ENCODE measurements at regions not wholly inside any gene's neighbourhood (a gene's known extent, or its start where the extent isn't known, plus 50 kb on each side); places are given as distances from the start of the nearest gene placed in this dataset.

DNA sequence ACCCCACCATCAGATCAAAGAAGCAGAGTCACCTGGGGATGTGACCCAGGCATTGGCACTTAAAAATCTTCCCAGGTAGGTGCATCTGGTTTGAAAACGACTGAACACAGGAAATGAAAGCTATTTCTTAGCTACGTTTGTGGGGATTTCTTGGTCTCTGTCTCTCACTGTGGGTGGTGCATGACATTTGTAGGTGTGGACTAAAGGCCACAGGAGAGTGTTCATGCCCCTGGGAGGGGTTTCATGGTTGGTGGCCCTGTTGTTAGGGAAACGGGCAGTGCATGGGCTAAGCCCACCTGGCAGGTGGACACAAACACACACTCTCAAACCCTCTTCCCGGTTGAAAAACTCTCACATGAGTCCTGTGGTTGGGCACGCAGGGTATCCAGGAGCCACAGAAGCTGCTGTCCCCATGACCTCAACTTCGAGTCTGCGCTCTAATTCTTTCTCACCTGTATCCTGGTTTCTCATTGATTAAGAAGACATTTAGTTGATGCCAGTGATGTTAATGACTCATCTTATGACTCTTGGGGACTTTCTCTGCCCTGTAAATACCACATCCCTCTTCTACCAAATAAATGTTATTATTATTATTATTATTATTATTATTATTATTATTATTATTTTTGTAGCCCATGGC, 119.4 kb downstream of the MRPS6 start:
- DNase-seq, result no peak

DNA sequence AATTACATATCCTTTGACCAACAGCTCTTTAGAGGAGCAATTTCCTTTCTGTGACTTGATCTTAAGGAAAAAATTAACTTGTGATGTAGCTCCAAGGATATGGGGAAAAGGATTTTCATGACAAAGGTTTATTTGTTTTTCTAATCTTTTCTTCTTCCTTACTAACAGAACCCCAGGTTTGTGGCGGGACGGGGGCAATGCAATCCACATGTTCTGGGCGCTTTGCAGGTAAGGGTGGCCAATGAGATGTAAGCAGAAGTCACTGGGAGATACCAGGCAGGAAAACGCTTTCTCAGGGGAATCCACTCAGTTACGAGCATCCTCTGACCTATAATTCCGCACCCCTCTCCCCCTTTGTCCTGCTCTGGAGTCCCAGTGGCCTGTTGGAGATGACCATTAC, 122.0 kb downstream of the MRPS6 start:
- no peak for DNase-seq

DNA sequence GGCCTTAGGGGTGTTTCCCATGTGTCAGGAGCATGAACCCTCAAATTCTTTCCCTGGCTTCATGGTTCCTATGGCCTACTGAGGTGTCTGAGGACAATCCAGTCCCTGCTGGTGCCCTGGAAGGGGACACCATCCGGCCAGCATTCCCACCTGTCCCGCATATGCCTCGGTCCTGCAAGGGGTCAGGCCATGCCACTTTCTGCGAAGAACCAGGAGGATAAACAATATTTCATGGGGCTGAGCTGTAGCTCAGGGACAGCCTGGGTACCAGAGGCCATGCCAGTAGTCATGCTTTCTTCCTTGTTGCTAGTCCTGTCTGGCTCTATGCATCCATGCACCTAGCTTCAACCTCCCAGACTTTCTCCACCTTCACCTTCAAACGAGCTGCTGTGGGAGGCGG, 123.6 kb downstream of the MRPS6 start:
- no peak for DNase-seq

DNA sequence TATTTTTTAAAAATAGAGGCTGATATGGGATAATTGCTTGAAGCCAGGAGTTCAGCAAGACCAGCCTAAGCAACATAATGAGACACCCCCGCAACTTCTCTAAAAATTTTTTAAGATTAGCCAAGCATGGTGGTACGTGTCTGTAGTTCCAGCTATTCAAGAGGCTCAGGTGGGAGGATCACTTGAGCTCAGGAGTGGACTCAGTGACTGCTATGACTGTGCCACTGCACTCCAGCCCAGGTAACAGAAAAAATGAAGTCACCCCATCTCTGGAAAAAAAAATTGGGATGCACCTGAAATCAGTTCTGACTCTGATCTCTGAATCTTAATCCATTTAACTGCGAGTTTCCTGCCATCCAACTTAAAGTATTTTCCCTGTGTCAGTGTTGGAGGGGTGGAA, 124.2 kb downstream of the MRPS6 start:
- DNase-seq, result no peak

DNA sequence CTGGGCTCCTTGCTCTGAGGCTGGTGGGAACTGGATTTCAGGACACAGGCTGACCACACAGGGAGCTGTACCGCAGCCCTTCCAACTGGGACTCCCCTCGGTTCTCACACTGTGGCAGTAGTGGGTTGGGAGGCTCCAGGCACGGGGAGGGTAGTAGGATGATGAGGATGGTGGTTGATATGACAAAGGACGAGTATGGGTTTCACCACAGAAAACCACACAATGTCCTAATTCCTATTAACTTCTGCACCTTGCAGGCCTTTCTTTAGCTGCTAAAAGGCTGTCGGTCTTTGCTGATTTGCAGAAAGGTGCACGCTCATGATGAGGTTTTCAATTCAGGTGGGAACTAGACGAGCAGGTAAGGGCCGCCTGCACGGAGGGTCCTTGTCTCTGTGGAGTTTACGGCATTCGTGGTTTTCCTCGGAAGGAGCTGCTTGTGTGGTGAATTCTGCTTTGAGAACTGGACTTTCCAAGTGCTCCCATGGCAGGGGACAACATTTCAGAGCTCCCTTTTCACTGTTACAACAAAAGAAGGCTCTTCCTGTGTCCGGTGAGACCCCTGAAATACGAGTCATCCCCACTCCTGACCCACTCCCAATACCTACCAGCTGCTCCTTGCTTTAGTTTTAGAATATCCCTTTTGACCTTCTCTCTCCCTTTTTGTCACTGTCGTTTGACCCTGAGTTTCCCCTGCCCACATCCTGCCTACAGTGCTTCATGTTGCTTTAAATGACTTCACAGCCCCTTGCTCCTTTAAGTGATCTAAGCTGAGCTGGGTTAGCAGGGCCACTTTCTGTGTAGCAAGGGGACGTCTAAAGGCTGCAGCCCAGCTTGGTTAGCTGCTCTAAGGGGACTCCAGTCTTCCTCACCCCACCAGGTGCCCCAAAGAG, 125.1 kb downstream of the MRPS6 start:
- no peak for DNase-seq

DNA sequence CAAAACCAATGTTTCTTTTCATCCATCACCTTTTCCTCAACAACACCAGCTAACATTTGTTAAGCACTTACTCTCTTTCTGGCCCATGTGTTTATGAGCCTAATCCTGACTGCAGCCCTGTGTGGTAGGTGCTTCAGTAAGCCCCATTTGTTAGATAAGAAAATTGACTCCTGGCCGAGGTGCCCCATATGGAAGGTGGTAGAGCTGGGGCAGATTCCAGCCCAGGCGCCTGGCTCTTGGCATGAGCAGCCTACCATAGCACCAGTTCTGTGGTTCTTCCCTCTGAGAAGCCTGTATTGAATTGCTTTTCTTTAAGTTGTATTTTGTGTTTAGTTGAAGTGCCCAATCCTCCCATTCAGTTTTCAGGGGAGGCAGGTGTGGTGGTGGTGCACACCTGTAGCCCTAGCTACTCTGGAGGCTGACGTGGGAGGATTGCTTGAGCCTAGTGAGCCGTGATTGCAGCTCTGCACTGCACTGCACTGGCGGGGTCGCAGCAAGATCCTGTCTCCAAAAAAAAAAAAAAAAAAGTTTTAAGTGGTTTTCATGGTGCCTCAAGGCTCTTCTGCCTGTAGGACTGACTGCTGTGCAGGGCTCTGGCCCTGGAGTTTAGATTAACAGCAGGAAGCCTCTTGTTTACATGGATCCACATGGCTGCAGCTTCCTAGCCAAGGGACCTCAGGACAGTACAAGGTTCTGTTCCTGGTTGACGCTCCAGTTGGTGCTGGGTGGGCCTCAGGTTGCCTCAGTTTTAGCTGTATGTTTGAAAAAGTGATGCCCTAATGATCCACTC, 125.9 kb downstream of the MRPS6 start:
- no peak for DNase-seq

DNA sequence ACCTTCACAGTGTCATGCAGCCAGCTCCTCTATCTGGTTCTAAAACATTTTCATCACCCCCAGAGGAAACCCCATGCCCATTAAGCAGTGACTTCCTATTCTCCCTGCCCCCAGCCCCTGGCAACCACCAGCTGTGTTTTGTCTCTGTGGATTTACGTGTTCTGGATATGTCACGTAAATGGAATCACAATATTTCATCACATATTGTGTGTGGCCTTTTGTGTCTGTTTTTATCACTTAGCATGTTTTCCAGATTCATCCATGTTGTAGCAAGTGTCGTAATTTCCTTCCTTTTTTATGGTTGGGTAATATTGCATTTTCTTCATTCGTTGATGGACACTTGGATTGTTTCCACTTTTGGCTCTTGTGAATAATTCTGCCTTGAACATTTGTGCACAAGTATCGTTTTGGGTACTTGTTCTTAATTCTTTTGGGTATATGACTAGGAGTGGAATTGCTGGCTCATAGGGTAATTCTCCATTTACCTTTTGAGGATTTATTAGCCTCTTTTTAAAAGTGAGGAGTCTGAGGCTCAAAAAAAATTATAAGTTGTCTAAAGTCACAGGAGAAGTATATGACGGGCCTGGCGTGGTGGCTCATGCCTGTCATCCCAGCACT, 127.0 kb downstream of the MRPS6 start:
- DNase-seq, result no peak

DNA sequence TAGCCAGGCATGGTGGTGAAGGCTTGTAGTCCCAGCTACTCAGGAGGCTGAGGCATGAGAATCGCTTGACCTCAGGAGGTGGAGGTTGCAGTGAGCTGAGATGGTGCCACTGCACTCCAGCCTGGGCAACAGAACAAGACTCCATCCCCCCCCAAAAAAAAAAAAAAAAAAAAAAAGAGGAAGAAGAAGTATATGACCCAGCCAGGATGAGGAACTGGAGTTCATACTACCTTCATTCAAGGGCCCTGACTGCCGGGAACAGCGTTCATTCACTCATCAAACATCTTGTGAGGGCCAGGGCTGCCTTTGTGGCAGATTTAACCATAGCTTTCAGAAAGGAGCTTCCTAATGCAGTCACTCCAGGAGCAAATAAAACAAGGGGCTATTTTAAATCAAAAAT, 127.6 kb downstream of the MRPS6 start:
- no peak for DNase-seq

DNA sequence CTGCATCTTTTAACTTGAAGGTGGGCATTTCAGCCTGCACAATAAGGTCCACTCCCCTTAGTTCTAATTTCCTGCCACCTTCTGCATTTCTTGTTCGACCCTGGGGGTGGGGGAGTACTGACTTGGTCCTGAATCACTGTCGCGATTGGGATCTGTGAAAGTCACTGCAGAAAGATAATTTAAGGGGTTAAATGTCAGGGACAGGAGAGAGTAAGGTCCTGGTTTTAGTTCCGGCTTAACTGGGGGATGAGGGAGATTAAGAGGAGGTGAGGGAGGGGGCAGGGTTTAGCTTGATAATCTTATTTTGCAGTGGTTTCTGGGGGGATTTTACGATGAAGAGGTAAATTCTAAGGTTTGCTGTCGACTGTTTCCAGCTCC, 128.1 kb downstream of the MRPS6 start:
- DNase-seq, result no peak

DNA sequence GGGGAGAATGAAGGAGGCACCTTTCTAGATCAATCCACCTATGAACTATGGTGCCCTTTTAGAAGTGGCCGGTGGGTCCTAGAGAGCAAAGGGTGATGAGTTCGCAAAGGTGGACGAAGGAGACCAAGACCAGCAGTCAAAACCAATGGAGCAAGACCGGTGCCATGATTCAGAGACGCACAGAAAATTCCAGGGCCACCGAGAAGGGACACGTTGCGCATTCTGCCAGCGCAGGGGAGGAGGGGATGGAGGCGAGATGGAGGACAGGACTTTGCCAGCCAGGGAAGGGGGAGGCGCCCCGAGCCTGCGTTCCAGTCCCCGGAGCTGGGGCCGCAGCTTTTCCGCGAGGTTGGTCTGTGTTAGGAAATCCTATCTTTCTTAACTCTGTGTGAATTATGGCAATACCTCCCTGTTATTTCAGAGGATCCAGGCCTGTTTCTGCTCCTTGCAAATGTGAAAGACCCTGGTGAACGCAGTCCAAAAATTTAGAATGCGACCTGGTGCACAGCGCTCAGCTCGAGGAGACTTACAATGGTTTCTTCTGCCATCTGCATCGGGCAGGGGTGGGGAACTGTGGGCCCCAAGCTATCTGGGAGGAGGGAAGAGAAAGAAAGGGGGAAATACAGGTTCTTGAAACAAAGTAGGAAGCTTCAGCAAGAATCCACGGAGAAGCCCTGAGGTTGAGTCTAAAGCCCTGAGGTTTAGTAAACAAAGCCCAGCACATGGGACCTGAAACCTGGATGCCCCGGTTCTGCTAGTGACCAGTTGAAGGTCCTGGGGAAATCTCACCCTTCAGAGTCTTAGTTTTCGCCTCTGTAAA, 129.4 kb downstream of the MRPS6 start:
- peak; percentile 9 for DNase-seq

DNA sequence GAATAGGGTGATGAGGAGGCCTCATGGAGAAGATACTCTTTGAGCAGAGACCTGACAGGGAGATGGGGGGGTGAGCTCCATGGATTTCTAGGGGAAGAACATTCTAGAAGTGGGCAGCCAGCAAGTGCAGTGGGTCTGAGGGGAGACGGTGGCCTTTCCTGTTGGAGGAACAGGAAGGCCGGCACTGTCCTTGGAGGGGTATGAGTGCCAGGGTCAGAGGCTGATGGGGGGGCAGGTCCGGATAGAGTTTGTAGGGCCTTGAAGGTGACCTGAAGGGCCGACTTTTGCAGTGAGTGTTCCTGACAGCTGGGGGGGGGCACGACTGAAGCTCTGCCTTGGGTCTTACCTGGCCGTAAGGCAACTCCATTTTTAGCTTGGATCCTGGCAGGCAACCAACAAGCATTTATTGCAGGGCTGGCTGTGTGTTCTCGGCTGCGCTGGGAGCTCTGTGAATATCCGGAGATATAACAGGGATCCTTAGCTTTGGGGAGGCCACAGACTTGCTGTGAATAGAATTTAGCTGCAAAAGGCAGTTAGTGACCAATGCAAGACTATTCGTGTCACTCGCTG, 130.6 kb downstream of the MRPS6 start:
- no peak for DNase-seq

DNA sequence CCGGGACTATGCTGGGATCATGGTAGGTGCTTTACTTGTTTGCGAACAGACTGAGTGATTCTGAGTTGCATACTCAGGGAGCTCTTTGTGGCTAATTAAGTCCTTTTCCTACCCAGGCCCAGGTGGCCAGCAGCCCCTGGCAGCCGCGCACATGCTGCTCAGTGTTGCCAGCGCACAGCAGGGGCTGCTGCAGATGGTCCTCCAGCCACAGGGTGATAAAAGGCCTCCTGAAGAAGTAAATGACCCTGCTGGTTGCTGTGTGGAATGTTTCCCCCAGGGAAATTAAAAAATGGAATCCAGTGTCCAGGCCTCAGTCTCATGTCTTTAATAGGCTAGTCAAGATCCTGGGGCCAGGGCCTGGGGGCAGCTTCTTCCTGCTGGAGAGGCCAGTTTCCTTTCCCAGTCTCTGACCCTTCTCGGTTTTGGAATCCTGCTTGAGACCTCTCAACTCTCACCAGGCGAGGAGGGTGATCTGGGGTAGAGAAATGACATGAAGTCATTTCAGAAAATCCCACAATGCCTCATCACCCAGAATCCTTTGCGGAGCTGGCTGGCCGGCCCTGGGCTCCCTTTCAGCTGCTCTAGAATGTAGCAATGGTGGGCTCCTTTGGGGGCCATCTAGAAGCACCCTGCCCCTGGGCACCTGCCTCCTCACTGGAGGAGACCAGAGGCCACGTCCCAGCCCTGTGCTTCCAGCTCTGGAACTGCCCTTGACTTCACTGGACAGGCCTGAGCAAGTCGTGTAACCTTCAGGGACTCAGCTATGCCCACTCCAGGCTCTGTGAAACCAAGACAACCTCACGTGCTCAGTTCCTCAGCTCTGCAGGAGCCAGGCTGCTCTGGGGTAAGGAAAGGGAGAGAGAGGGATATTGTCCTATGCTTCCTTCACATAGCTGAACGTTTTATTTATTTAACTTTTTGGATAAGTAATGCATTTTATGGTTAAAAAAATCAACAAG, 131.4 kb downstream of the MRPS6 start:
- DNase-seq, result no peak

DNA sequence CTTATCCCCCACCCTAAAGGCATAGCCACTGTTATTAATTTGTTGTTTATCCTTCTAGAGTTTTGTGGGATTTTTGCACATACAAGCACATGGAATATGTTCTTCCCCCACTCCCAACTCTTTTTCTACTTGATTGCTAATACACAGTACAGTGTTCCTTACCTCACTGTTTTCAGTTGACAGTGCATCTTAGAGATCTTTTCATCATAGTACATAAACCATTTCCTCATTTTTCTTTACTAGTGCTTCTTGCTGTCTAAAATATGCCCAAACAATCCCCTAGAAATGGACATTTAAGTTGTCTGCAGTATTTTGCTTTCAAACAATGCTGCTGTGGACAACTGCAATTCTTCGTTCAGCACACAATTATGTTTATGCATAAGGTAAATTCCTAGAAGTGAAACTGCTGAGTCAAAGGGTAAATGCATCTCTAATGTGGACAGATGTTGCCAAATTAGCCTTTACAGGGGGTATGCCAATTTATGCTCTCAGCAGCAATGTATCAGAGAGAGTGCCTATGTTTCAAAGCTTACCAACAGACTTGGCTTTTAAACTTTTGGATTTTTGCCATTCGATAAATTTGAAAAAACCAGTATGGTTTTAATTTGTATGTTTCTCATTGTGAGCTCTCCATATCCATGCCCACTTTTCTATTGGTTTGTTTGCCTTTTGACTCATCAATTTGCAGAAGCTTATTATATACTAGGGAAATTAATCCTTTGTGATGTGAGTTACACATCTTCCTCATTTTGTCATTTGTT, 132.6 kb downstream of the MRPS6 start:
- no peak for DNase-seq

DNA sequence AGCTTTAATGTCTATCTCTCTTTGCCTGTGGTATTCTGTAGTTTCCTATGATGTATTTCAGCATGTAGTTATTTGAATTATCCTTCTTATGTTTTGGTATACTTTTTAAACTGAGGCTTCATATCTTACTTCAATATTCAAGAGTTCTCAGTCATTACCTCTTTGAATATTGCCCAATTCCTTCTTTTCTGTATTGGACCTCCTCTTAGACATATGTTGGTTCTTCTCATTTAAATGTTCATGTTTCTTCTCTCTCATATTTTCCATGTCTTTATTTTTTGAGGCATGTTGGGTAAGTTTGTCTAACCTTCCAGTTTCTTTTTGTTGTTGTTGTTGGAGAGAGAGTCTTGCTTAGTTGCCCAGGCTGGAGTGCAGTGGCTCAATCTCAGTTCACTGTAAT, 140.6 kb downstream of the MRPS6 start:
- DNase-seq, result no peak

DNA sequence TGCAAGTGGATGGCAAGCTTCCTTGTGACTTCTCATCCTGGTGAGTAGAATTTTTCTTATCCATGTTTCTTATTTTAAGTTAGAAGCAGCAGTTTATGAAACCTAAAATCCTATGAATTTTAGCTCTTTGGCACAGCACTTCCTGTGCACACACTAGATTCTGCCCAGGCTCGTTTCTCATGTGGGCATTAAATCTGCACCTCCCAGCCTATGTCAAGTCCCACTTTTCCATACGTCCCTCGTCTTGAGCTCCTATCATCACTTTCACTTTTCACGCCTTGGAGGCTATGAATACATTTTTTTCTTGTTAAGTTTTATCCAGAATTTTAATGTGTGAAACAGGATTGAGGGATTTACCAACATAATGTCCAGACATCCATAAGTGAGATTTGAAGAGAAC, 142.1 kb downstream of the MRPS6 start:
- DNase-seq, result no peak

DNA sequence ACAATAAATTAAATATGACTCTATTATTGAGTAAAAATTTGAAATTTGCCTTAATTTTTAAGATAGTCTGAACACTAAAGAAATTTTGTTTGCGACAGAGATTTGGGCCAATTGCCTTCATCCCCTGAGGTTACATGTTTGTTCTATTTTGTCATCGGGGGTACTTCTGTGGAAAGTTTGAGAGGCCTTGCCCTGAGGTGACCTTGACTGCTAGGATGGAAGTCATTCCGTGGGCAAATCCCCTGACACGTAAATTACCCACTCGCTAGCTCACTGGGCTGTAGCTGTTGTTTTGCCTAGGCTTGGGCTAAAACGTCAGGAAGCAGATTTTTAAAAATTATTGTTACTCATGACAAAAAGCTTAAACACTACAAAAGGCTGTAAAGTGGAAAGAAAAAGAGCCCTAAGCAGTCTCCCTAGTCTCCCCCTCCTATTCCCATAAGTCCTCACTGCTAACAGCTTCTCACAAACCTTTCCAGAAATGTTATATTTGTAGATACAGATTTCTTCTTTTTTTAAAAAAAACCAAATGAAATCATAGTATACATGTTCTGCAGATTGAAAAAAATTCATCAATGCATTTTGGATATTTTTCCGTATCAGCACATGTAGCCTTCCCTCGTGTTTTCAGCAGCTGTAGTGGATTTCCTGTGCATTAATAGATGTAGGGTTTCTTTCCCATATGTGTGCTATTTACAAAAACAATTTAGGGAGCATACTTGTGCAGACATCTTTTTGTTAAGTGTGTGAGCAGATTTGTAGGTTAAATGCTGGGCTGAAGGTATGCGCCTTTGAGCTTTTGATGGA, 142.7 kb downstream of the MRPS6 start:
- DNase-seq, result no peak

DNA sequence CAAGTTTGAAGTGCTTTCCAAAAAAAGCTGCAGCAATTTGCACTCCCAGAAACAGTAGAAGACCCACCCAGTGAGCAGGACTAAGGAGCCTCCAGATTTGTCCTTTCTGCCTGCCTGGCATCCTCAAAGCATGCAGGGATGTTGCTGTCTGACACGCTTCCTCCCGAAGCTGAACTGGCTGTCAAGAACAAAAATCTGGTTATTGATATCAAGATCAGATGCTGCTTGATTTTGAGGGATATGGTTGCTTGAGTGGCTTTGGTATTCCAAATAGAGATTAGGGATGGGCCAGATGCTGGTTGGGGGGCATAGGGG, 143.3 kb downstream of the MRPS6 start:
- no peak for DNase-seq

DNA sequence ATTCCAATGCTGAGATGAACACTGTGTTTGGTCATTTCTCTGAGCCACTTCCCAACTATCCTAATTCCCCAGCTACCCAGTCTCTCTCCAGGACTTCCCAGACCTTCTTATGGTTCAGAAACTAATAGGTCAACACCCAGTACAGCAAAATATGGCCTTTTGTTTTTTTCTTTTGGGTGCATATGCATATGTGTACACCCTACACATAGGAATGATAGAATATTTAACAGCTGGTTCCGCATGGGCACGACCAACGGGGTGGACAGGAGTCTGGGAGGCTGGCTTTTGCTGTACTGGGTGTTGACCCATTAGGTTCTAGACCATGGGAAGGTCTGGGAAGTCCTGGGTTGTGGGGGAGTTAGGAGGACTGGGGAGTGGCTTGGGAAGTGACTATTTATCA, 143.9 kb downstream of the MRPS6 start:
- DNase-seq, result no peak

DNA sequence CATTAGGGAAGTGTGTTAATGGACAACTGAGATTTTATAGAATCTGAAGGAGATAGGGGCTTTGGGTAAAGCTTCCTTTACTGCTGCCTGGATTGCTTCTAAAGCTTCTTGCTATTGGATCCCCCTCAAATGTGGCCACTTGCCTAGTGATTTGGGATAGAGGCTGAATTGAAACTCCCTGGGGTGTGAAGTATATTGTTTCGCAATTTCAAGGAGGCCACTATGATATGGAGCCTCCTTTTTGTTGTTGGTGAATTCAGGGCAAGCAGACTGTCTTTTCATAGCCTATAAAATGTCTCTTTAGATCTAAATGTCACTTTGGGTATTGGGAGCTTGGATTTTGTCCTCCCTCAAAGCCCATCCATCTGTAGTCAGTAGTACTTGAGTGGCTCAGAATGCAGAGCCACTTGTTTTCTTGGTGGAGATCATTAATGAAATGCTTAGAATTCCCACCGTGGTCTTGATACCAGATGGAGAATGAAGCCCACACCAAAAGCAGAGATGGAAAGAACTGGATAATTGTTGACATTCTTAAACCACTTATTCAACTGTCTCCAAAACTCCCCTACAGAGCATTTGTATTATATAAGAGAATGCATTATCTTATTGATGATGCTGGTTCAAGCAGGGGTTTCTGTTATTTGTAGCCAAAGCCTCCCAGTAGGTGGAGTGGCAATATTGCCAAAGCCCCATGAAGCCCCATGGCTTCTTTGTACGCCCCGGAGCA, 144.3 kb upstream of the KCNE2 start:
- DNase-seq, result no peak

Measured in NCI-H526 treated with DMSO at 0.1 percent for 48 hours (cell line).